Endothelial cell of umbilical vein (primary cell): ENCODE measurements at regions not wholly inside any gene's neighbourhood (a gene's known extent, or its start where the extent isn't known, plus 50 kb on each side); places are given as distances from the start of the nearest gene placed in this dataset.
"Not testable (repeated sequence)": the region's sequence is repeated elsewhere in the genome, so short reads cannot be mapped to it uniquely, and the experiment has no call there.

Experiments used
- BruUV-seq: library from RNA; stranded (reverse); fragments of 400-500 nt; replicated peaks from 2 replicates; lab custom pipeline; 2021; lab: Mats Ljungman, UMichigan
- CTCF ChIA-PET: fragments of 300-600, 350-600 bp; sonication (Branson Sonifier 250); formaldehyde crosslinking; loops from one replicate; lab custom pipeline; 2021; ENCODE audit warnings: antibody characterized with exemption, inconsistent platforms; lab: Charles Lee
- POLR2A ChIA-PET: fragments of 300-600, 350-600 bp; sonication (Branson Sonifier 250); formaldehyde crosslinking; loops from one replicate; lab custom pipeline; 2021; ENCODE audit warnings: antibody characterized with exemption, inconsistent platforms; lab: Charles Lee
- DNase-seq: peaks from one replicate; pipeline ENCODE4 v3.0.0-alpha.2; 2011; ENCODE audit warnings: low read depth, low spot score
- FAIRE-seq: peaks from 2 replicates; lab custom pipeline; 2011; peaks lifted over from hg19 to GRCh38; lab: Jason Lieb, UNC
- H2AFZ ChIP-seq: 2 replicates; pipeline ENCODE4 v1.6.0; 2012; ENCODE audit warnings: low read depth, low read length, control low read depth, inconsistent platforms
- H3K27ac ChIP-seq: 2 replicates; pipeline ENCODE4 v1.5.1; 2011; ENCODE audit warnings: low read depth, mild to moderate bottlenecking, control low read depth, low read length, moderate library complexity; ENCODE audit not compliant: insufficient read depth
- H3K27me3 ChIP-seq, 2 experiments: 2 replicates each; pipeline versions ENCODE4 v1.6.0 to v1.6.1; 2011; ENCODE audit warnings: low read length in 2 of 2, mixed read lengths in 1 of 2; ENCODE audit not compliant: control insufficient read depth in 2 of 2, insufficient read depth in 2 of 2
- H3K36me3 ChIP-seq, 2 experiments: 2 replicates in 1 of 2; 3 replicates in 1 of 2; pipeline ENCODE4 v1.5.1; 2011; ENCODE audit warnings: low read length in 2 of 2, mild to moderate bottlenecking in 1 of 2, moderate library complexity in 1 of 2; ENCODE audit not compliant: control insufficient read depth in 2 of 2, insufficient read depth in 2 of 2; ENCODE audit errors: extremely low read depth in 1 of 2
- H3K4me1 ChIP-seq: 3 replicates; pipeline ENCODE4 v1.5.1; 2011; ENCODE audit warnings: mild to moderate bottlenecking, low read length; ENCODE audit not compliant: control insufficient read depth, insufficient read depth; ENCODE audit errors: extremely low read depth
- H3K4me2 ChIP-seq: 2 replicates; pipeline ENCODE4 v1.6.1; 2011; ENCODE audit warnings: low read length, control low read depth, mixed read lengths; ENCODE audit not compliant: insufficient read depth
- H3K4me3 ChIP-seq, 3 experiments: fragments of 200-600 bp in 1 of 3; sonication (generic), shearing (Covaris generic) in 1 of 3; replicated peaks in 1 of 3; 2 replicates each; pipeline ENCODE4 v1.5.1; 2011 to 2016; ENCODE audit warnings: control low read depth in 3 of 3, low read length in 3 of 3, mild to moderate bottlenecking in 2 of 3, inconsistent platforms in 1 of 3, low read depth in 1 of 3, moderate library complexity in 1 of 3; ENCODE audit not compliant: insufficient read depth in 1 of 3
- H3K79me2 ChIP-seq: 2 replicates; pipeline ENCODE4 v1.6.0; 2012; ENCODE audit warnings: low read length, inconsistent platforms; ENCODE audit not compliant: control insufficient read depth, insufficient read depth
- H3K9ac ChIP-seq: replicated peaks from 2 replicates; pipeline ENCODE3; 2011; ENCODE audit warnings: low read length, control low read depth; ENCODE audit not compliant: insufficient read depth; ENCODE audit errors: extremely low read depth
- H3K9me1 ChIP-seq: replicated peaks from 3 replicates; pipeline ENCODE4 v1.6.0; 2011; ENCODE audit warnings: mild to moderate bottlenecking, low read length; ENCODE audit not compliant: control insufficient read depth, insufficient read depth; ENCODE audit errors: extremely low read depth
- H3K9me3 ChIP-seq: replicated peaks from 2 replicates; pipeline ENCODE4 v1.5.1; 2012; ENCODE audit warnings: low read length, inconsistent platforms; ENCODE audit not compliant: control insufficient read depth, insufficient read depth
- H4K20me1 ChIP-seq: replicated peaks from 2 replicates; pipeline ENCODE3; 2011; ENCODE audit warnings: mild to moderate bottlenecking, low read length; ENCODE audit not compliant: control insufficient read depth, insufficient read depth; ENCODE audit errors: extremely low read depth
- EZH2 ChIP-seq: IDR thresholded peaks from 2 replicates; pipeline ENCODE4 v1.6.1; 2012; ENCODE audit warnings: borderline replicate concordance, low read depth, mild to moderate bottlenecking, moderate library complexity, low read length, inconsistent platforms; ENCODE audit not compliant: severe bottlenecking
- FOS ChIP-seq: IDR thresholded peaks from 2 replicates; pipeline ENCODE4 v1.6.1; 2011; ENCODE audit warnings: mild to moderate bottlenecking, low read length, moderate library complexity, borderline replicate concordance; ENCODE audit not compliant: insufficient read depth
- GATA2 ChIP-seq: IDR thresholded peaks from 2 replicates; pipeline ENCODE4 v1.7.0; 2011; ENCODE audit warnings: low read depth, mild to moderate bottlenecking, moderate library complexity, mixed read lengths, low read length; ENCODE audit not compliant: insufficient read length, insufficient read depth
- JUN ChIP-seq: IDR thresholded peaks from 2 replicates; pipeline ENCODE4 v1.6.1; 2011; ENCODE audit warnings: borderline replicate concordance, low read depth; ENCODE audit not compliant: insufficient read length, insufficient read depth
- MAX ChIP-seq: IDR thresholded peaks from 2 replicates; pipeline ENCODE4 v1.6.1; 2011; ENCODE audit not compliant: insufficient read depth, insufficient read length
- MYC ChIP-seq: IDR thresholded peaks from one replicate; pipeline ENCODE4 v1.6.1; 2011; ENCODE audit warnings: mild to moderate bottlenecking, low read depth, low read length
- POLR2A ChIP-seq: IDR thresholded peaks from 2 replicates; pipeline ENCODE4 v1.6.1; 2012; ENCODE audit warnings: low read depth, mild to moderate bottlenecking, control low read depth, low read length
- POLR2AphosphoS5 ChIP-seq: IDR thresholded peaks from 2 replicates; pipeline ENCODE4 v1.6.1; 2012; ENCODE audit warnings: low read depth, mild to moderate bottlenecking, control low read depth, low read length, moderate library complexity; ENCODE audit not compliant: insufficient read depth
- dilution Hi-C: fragments of 300-500 bp; cut with MboI; formaldehyde crosslinking; loops from one replicate; pipeline ENCODE4 v1.15.0; 2019; ENCODE audit warnings: low sequenced_read_pairs; ENCODE audit not compliant: extremely low pct_ligation_motif_present
- intact Hi-C: fragments of 100-400 bp; cut with micrococcal nuclease; formaldehyde crosslinking; loops from one replicate; pipeline ENCODE4 v1.10.0; 2022
- TF ChIP-seq, protein P1 (sequence below), 2 donors: IDR thresholded peaks; 1 replicate in 1 of 2; 2 replicates in 1 of 2; pipeline ENCODE4 v1.5.1; 2011; ENCODE audit warnings: low read length in 2 of 2, mild to moderate bottlenecking in 2 of 2, moderate library complexity in 2 of 2, control low read depth in 1 of 2, inconsistent platforms in 1 of 2, low read depth in 1 of 2; ENCODE audit not compliant: insufficient read depth in 1 of 2; ENCODE audit errors: extremely low read depth in 1 of 2

GRCh38 chr9:97153967-97154366 lies 115.0 kb upstream of the CTSV start:
- no peak for FAIRE-seq
- no TSS peak for BruUV-seq
- no peak for DNase-seq
- no peaks in the 10 kb centered on the region for H3K36me3 ChIP-seq
- H3K9me1 ChIP-seq, result no peaks in the 10 kb centered on the region
- no peak for TF ChIP-seq POLR2AphosphoS5
- no peak for TF ChIP-seq GATA2
- TF ChIP-seq, protein P1, sequence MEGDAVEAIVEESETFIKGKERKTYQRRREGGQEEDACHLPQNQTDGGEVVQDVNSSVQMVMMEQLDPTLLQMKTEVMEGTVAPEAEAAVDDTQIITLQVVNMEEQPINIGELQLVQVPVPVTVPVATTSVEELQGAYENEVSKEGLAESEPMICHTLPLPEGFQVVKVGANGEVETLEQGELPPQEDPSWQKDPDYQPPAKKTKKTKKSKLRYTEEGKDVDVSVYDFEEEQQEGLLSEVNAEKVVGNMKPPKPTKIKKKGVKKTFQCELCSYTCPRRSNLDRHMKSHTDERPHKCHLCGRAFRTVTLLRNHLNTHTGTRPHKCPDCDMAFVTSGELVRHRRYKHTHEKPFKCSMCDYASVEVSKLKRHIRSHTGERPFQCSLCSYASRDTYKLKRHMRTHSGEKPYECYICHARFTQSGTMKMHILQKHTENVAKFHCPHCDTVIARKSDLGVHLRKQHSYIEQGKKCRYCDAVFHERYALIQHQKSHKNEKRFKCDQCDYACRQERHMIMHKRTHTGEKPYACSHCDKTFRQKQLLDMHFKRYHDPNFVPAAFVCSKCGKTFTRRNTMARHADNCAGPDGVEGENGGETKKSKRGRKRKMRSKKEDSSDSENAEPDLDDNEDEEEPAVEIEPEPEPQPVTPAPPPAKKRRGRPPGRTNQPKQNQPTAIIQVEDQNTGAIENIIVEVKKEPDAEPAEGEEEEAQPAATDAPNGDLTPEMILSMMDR (IDR thresholded peaks at IDR 0.05; ENCODE audit: extremely low read depth in 1 of 2, insufficient read depth in 1 of 2, low read depth in 1 of 2, low read length in 2 of 2), result no peak
- no peak for TF ChIP-seq MYC
- no peak for TF ChIP-seq EZH2
- no peak for TF ChIP-seq FOS
- TF ChIP-seq POLR2A, result no peak
- no peak for TF ChIP-seq MAX
- TF ChIP-seq JUN, result no peak
- no peaks in the 10 kb centered on the region for H3K27me3 ChIP-seq
- no peak overlapping the region for H3K4me2 ChIP-seq
- ChIA-PET POLR2A (no interaction called here), CTCF (no interaction called here)
- no peaks in the 10 kb centered on the region for H3K79me2 ChIP-seq
- no peaks in the 10 kb centered on the region for H3K9me3 ChIP-seq
- no peak overlapping the region for H3K27ac ChIP-seq
- H3K4me3 ChIP-seq, result no peak overlapping the region
- H3K4me1 ChIP-seq, result no peaks in the 10 kb centered on the region
- intact Hi-C loops (no loop called here), dilution Hi-C loops (no loop called here)
- H4K20me1 ChIP-seq, result no peaks in the 10 kb centered on the region
- no peak overlapping the region for H2AFZ ChIP-seq
- no peak overlapping the region for H3K9ac ChIP-seq

- H3K79me2 ChIP-seq, H4K20me1 ChIP-seq, H3K4me1 ChIP-seq, H3K4me3 ChIP-seq, H3K9ac ChIP-seq, H3K27ac ChIP-seq, dilution Hi-C loops, POLR2A ChIA-PET, H3K27me3 ChIP-seq, DNase-seq, BruUV-seq, FAIRE-seq, CTCF ChIA-PET, H3K36me3 ChIP-seq, H3K9me3 ChIP-seq, H3K9me1 ChIP-seq, H3K4me2 ChIP-seq, H2AFZ ChIP-seq, intact Hi-C loops: not testable (repeated sequence)
These were observed 114.2 kb upstream of the CTSV start for GRCh38 chr9:97153160-97153559.

DNA sequence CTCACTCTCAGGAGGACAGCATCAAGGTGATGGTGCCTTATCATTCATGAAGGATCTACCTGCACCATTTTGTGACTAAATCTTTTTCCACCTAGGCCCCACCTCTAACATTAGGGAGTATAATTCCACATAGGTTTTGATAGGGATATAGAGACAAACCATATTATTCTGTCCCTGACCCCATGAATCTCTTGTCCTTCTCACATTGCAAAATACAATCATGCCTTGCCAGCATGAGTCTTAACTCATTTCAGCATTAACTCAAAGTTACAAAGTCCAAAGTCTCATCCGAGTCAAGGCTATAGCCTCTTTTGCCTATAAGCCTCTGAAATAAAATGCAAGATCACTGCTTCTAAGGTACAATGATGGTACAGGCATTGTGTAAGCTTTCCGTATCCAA lies 111.5 kb upstream of the CTSV start:
- H3K79me2 ChIP-seq, H3K27me3 ChIP-seq, H3K9me1 ChIP-seq, dilution Hi-C loops, H3K4me3 ChIP-seq, intact Hi-C loops, FAIRE-seq, DNase-seq, H3K4me1 ChIP-seq, POLR2A ChIA-PET, BruUV-seq, CTCF ChIA-PET, H4K20me1 ChIP-seq, H3K27ac ChIP-seq, H2AFZ ChIP-seq, H3K9me3 ChIP-seq, H3K9ac ChIP-seq, H3K36me3 ChIP-seq, H3K4me2 ChIP-seq: not testable (repeated sequence)
